HL-60 (cell line): ENCODE measurements at regions not wholly inside any gene's neighbourhood (a gene's known extent, or its start where the extent isn't known, plus 50 kb on each side); places are given as distances from the start of the nearest gene placed in this dataset.

Experiments used
- DNase-seq, 2 experiments: peaks; one replicate each; pipeline ENCODE4 v3.0.0-alpha.2; 2010 to 2020; ENCODE audit warnings: low read depth in 1 of 2, low spot score in 1 of 2
- H3K27ac ChIP-seq: fragments of 250-450 bp; sonication (Bioruptor Pico); replicated peaks from 2 replicates; pipeline ENCODE4 v1.5.1; 2020; ENCODE audit warnings: mild to moderate bottlenecking, moderate library complexity
- H3K27me3 ChIP-seq: fragments of 250-450 bp; sonication (Bioruptor Pico); 2 replicates; pipeline ENCODE4 v1.5.1; 2021; ENCODE audit warnings: mild to moderate bottlenecking, moderate library complexity; ENCODE audit not compliant: insufficient read depth, poor library complexity, severe bottlenecking
- H3K4me3 ChIP-seq: replicated peaks from 2 replicates; pipeline ENCODE4 v1.5.1; 2011; ENCODE audit warnings: mild to moderate bottlenecking, control low read depth, low read length; ENCODE audit not compliant: insufficient read depth
- CTCF ChIP-seq: IDR thresholded peaks from one replicate; pipeline ENCODE4 v1.5.1; 2011; ENCODE audit warnings: low read length, control low read depth, inconsistent platforms; ENCODE audit not compliant: insufficient read depth
- GABPA ChIP-seq: IDR thresholded peaks from 2 replicates; pipeline ENCODE4 v1.6.1; 2012; ENCODE audit warnings: low read depth
- POLR2AphosphoS5 ChIP-seq: IDR thresholded peaks from 2 replicates; pipeline ENCODE4 v1.6.1; 2012; ENCODE audit warnings: low read depth
- REST ChIP-seq: IDR thresholded peaks from 2 replicates; pipeline ENCODE4 v1.6.1; 2012; ENCODE audit warnings: low read depth; ENCODE audit not compliant: insufficient replicate concordance
- SPI1 ChIP-seq: IDR thresholded peaks from 2 replicates; pipeline ENCODE4 v1.6.1; 2012; ENCODE audit warnings: low read depth, mild to moderate bottlenecking, borderline replicate concordance

GRCh38 chr2:53216805-53217204 lies 550.8 kb upstream of the CHAC2 start:
- no peak for TF ChIP-seq SPI1
- no peak for TF ChIP-seq REST
- no peak for TF ChIP-seq CTCF
- no peak for TF ChIP-seq POLR2AphosphoS5
- no peak for TF ChIP-seq GABPA
- Histone ChIP-seq H3K27ac (no peak overlapping the region), H3K4me3 (no peak overlapping the region), H3K27me3 (no peaks in the 10 kb centered on the region)
- no peak for DNase-seq

GRCh38 chr2:53212576-53212975 lies 555.0 kb upstream of the CHAC2 start:
- Histone ChIP-seq H3K27me3 (no peaks in the 10 kb centered on the region), H3K4me3 (no peak overlapping the region), H3K27ac (no peak overlapping the region)
- DNase-seq = no peak
- TF ChIP-seq GABPA = no peak
- TF ChIP-seq POLR2AphosphoS5 = no peak
- no peak for TF ChIP-seq REST
- no peak for TF ChIP-seq CTCF
- no peak for TF ChIP-seq SPI1

- no peak for DNase-seq
Observed at GRCh38 chr2:53211201-53211774, 556.3 kb upstream of the CHAC2 start.

More at GRCh38 chr2:53211201-53211774, 556.3 kb upstream of the CHAC2 start:
- Histone ChIP-seq H3K4me3 (no peak overlapping the region), H3K27me3 (no peaks in the 10 kb centered on the region), H3K27ac (no peak overlapping the region)
- no peak for TF ChIP-seq SPI1
- no peak for TF ChIP-seq GABPA
- no peak for TF ChIP-seq CTCF
- no peak for TF ChIP-seq POLR2AphosphoS5
- TF ChIP-seq REST = no peak
